HL-60 (cell line): ENCODE measurements at regions not wholly inside any gene's neighbourhood (a gene's known extent, or its start where the extent isn't known, plus 50 kb on each side); places are given as distances from the start of the nearest gene placed in this dataset.

Experiments used
- DNase-seq, 2 experiments: peaks; one replicate each; pipeline ENCODE4 v3.0.0-alpha.2; 2010 to 2020; ENCODE audit warnings: low read depth in 1 of 2, low spot score in 1 of 2
- H3K27ac ChIP-seq: fragments of 250-450 bp; sonication (Bioruptor Pico); replicated peaks from 2 replicates; pipeline ENCODE4 v1.5.1; 2020; ENCODE audit warnings: mild to moderate bottlenecking, moderate library complexity
- H3K27me3 ChIP-seq: fragments of 250-450 bp; sonication (Bioruptor Pico); 2 replicates; pipeline ENCODE4 v1.5.1; 2021; ENCODE audit warnings: mild to moderate bottlenecking, moderate library complexity; ENCODE audit not compliant: insufficient read depth, poor library complexity, severe bottlenecking
- H3K4me3 ChIP-seq: replicated peaks from 2 replicates; pipeline ENCODE4 v1.5.1; 2011; ENCODE audit warnings: mild to moderate bottlenecking, control low read depth, low read length; ENCODE audit not compliant: insufficient read depth
- CTCF ChIP-seq: IDR thresholded peaks from one replicate; pipeline ENCODE4 v1.5.1; 2011; ENCODE audit warnings: low read length, control low read depth, inconsistent platforms; ENCODE audit not compliant: insufficient read depth
- GABPA ChIP-seq: IDR thresholded peaks from 2 replicates; pipeline ENCODE4 v1.6.1; 2012; ENCODE audit warnings: low read depth
- POLR2AphosphoS5 ChIP-seq: IDR thresholded peaks from 2 replicates; pipeline ENCODE4 v1.6.1; 2012; ENCODE audit warnings: low read depth
- SPI1 ChIP-seq: IDR thresholded peaks from 2 replicates; pipeline ENCODE4 v1.6.1; 2012; ENCODE audit warnings: low read depth, mild to moderate bottlenecking, borderline replicate concordance
- TF ChIP-seq, protein P1 (sequence below): IDR thresholded peaks from 2 replicates; pipeline ENCODE4 v1.6.1; 2012; ENCODE audit warnings: low read depth; ENCODE audit not compliant: insufficient replicate concordance

DNA sequence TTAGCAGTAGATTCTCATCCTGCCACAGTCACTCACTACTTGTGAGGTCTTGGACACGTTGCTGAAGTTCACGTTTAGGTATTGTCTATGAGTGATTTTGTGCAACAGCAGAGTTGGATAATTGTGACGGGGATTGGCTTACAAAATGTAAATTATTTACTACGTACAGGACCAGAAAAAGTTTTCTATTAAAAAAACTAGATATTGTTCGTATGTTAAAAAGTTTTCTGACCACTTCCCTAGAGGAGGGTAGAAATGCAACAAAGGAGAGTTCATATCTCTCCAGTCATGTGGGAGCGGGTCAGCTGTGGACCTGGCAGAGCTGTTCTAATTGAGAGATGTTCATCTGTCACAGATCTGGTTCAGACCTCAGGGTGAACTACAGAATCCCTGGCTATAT lies 976.1 kb upstream of the NUDT12 start:
- Histone ChIP-seq H3K27me3 (no peaks in the 10 kb centered on the region), H3K27ac (no peak overlapping the region), H3K4me3 (no peak overlapping the region)
- no peak for DNase-seq
- TF ChIP-seq CTCF = no peak
- TF ChIP-seq GABPA = no peak
- no peak for TF ChIP-seq POLR2AphosphoS5

- Histone ChIP-seq H3K27me3 (no peaks in the 10 kb centered on the region), H3K4me3 (no peak overlapping the region), H3K27ac (no peak overlapping the region)
- TF ChIP-seq, protein P1, sequence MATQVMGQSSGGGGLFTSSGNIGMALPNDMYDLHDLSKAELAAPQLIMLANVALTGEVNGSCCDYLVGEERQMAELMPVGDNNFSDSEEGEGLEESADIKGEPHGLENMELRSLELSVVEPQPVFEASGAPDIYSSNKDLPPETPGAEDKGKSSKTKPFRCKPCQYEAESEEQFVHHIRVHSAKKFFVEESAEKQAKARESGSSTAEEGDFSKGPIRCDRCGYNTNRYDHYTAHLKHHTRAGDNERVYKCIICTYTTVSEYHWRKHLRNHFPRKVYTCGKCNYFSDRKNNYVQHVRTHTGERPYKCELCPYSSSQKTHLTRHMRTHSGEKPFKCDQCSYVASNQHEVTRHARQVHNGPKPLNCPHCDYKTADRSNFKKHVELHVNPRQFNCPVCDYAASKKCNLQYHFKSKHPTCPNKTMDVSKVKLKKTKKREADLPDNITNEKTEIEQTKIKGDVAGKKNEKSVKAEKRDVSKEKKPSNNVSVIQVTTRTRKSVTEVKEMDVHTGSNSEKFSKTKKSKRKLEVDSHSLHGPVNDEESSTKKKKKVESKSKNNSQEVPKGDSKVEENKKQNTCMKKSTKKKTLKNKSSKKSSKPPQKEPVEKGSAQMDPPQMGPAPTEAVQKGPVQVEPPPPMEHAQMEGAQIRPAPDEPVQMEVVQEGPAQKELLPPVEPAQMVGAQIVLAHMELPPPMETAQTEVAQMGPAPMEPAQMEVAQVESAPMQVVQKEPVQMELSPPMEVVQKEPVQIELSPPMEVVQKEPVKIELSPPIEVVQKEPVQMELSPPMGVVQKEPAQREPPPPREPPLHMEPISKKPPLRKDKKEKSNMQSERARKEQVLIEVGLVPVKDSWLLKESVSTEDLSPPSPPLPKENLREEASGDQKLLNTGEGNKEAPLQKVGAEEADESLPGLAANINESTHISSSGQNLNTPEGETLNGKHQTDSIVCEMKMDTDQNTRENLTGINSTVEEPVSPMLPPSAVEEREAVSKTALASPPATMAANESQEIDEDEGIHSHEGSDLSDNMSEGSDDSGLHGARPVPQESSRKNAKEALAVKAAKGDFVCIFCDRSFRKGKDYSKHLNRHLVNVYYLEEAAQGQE = no peak
- no peak for TF ChIP-seq GABPA
- no peak for TF ChIP-seq SPI1
- TF ChIP-seq CTCF = no peak
- no peak for TF ChIP-seq POLR2AphosphoS5
- DNase-seq = no peak
These were observed 970.9 kb upstream of the NUDT12 start for GRCh38 chr5:104533498-104533897.

- DNase-seq = no peak
- H3K27ac ChIP-seq = no peak overlapping the region
- no peak overlapping the region for H3K4me3 ChIP-seq
- TF ChIP-seq POLR2AphosphoS5 (no peak), CTCF (no peak), SPI1 (no peak)
- TF ChIP-seq, protein P1 = no peak
- H3K27me3 ChIP-seq = no peaks in the 10 kb centered on the region
These were observed 964.3 kb upstream of the NUDT12 start for GRCh38 chr5:104526866-104527265.

DNA sequence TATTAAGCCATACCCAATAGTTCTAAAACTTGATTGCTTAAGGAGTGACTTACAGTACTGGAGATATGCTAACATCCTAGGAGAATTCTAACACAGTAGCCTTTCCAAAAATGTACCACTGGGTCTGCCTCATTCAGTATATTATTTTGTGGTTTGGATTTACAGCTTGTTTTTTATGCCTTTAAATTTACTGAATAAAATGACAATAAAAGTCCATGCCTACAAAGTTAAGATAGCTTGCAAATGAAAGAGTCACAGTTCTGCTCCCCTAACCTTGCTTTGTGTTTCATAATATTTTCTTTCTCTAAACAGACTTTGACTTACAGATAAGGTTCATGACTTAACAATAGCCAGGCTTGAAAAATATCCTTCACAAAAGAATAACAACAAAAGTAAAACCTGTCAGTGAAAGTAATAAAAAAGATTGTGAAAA lies 951.1 kb upstream of the NUDT12 start:
- H3K27me3 ChIP-seq = no peaks in the 10 kb centered on the region
- TF ChIP-seq, protein P1 = no peak
- TF ChIP-seq GABPA = no peak
- TF ChIP-seq CTCF = no peak
- no peak for TF ChIP-seq POLR2AphosphoS5
- no peak for TF ChIP-seq SPI1
- no peak for DNase-seq
- H3K4me3 ChIP-seq = no peak overlapping the region
- H3K27ac ChIP-seq = no peak overlapping the region
